Loucy (cell line): ENCODE measurements at regions not wholly inside any gene's neighbourhood (a gene's known extent, or its start where the extent isn't known, plus 50 kb on each side); places are given as distances from the start of the nearest gene placed in this dataset.

Experiments used
- CTCF ChIP-seq: fragments of 200-600 bp; sonication (generic); conservative IDR thresholded peaks from 2 replicates; pipeline ENCODE4 v1.5.1; 2014; ENCODE audit warnings: mild to moderate bottlenecking, antibody characterized with exemption, low read length
- EZH2phosphoT487 ChIP-seq: fragments of 200-600 bp; IDR thresholded peaks from 2 replicates; pipeline ENCODE4 v1.6.1; 2018; ENCODE audit warnings: antibody characterized with exemption, mild to moderate bottlenecking, moderate library complexity, borderline replicate concordance

DNA sequence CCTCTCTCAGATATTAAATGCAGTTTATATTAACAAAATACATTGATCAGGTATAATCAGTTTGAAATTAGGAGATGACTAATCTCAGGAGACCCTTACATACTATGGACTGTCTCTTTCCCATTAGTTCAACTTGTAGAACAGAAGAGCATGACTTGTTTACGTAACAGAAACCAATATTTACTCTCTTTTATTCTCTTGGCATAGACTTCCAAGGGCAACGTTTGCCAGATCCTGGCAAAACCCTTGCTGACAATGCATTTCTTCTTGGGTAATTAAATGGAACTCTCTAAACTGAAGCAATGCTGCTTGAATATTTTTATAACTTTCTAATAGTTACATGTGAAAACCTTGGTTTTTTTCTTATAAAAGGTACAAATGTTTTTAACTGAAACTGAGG, 68.3 kb upstream of the MYO16 start:
- TF ChIP-seq CTCF (no peak), EZH2phosphoT487 (no peak)
